ENCODE measurements at regions not wholly inside any gene's neighbourhood (a gene's known extent, or its start where the extent isn't known, plus 50 kb on each side); places are given as distances from the start of the nearest gene placed in this dataset.

DNA sequence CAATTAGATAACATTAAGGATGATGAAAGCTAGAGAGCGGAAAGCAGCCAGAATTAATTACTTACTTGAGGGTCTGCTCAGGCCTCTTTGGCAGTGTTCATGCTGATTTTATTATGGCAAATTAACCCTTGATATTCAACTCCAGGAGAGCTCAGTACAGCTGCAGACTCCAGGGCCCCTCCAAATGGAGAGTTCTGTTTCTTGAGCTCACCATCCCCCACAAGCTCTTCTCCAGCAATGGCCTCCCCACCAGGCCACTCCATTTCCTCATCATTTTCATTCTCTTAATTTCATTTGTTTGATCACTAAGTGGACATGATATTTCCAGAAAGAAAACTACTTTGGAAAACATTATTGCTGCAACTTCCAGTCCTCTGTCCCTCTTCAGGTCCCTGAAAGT is 513.3 kb upstream of the NOX3 start:
- no peak for ATAC-seq (ENCODE audit: low FRiP score in 2 of 2)
- no peaks in the 10 kb centered on the region for H3K9me3 ChIP-seq
- H3K4me3 ChIP-seq: no peak overlapping the region
- no peaks in the 10 kb centered on the region for H3K27me3 ChIP-seq
- WGBS, 2 donors: 85 to 96% methylated on average over 1 of the region's 1 CpG
- no peak for TF ChIP-seq EP300 (IDR thresholded peaks at IDR 0.05)
- no peak for TF ChIP-seq CTCF (IDR thresholded peaks at IDR 0.05)
- H3K4me1 ChIP-seq: no peaks in the 10 kb centered on the region
- DNase-seq: no peak
- no peaks in the 10 kb centered on the region for H3K36me3 ChIP-seq
- no peak overlapping the region for H3K27ac ChIP-seq

GRCh38 chr6:155967322-155967721 is 511.7 kb upstream of the NOX3 start:
- ATAC-seq (ENCODE audit: low FRiP score in 2 of 2) (no peak), DNase-seq (no peak)
- WGBS, 2 donors: 70 to 81% methylated on average over 3 of the region's 3 CpGs
- Histone ChIP-seq H3K9me3 (no peaks in the 10 kb centered on the region), H3K27me3 (no peaks in the 10 kb centered on the region), H3K4me3 (no peak overlapping the region), H3K36me3 (no peaks in the 10 kb centered on the region), H3K27ac (no peak overlapping the region), H3K4me1 (no peaks in the 10 kb centered on the region)
- no peak for TF ChIP-seq POLR2AphosphoS5 (IDR thresholded peaks at IDR 0.05)
- no peak for TF ChIP-seq CTCF (IDR thresholded peaks at IDR 0.05)
- TF ChIP-seq POLR2A (IDR thresholded peaks at IDR 0.05): no peak
- no peak for TF ChIP-seq EP300 (IDR thresholded peaks at IDR 0.05)

DNA sequence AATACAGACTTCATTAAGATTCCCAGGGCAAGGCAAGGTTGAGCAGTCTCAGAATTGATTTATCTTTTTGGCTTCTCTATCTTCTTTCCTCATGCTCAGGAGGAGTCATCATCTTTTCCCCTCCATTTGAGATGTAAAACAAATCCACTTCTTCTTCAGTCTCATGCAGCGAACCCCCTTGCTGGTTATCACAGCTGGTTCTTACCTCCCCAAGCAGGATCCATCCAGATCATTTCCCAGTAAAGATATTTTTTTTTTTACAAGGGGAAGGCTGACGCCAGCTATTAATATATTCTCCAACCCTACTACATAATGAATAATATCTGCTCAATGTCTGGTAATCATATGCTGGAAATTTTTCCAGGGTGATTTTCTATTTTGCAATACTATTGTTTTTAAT is 508.9 kb upstream of the NOX3 start:
- no peaks in the 10 kb centered on the region for H3K9me3 ChIP-seq
- no peaks in the 10 kb centered on the region for H3K36me3 ChIP-seq
- WGBS, 2 donors: 82 to 90% methylated on average over 2 of the region's 2 CpGs
- no peaks in the 10 kb centered on the region for H3K27me3 ChIP-seq
- DNase-seq (no peak), ATAC-seq (ENCODE audit: low FRiP score in 2 of 2) (no peak)
- H3K4me3 ChIP-seq: no peak overlapping the region
- no peaks in the 10 kb centered on the region for H3K4me1 ChIP-seq
- no peak overlapping the region for H3K27ac ChIP-seq
- TF ChIP-seq EP300 (IDR thresholded peaks at IDR 0.05): no peak
- TF ChIP-seq CTCF (IDR thresholded peaks at IDR 0.05): no peak
- TF ChIP-seq POLR2AphosphoS5 (IDR thresholded peaks at IDR 0.05): no peak

DNA sequence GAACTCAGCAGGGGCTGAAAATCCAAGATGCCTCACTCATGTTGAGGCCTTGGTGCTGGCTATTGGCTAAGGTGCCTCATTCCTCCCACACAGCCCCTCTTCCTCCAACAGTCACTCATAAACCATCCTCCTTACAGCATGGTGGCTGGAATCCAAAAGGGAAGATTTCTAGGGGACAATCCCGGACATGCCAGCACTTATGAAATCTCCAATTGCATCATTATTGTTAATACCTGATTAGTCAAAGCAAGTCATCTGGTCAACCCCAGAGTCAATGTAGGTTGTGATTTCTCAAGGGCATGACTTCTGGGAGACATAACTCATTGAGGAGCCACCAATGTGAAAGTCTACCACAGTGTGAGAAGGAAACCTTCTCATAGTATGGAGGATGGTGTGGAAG is 506.6 kb upstream of the NOX3 start:
- TF ChIP-seq POLR2AphosphoS5 (IDR thresholded peaks at IDR 0.05) (no peak), POLR2A (IDR thresholded peaks at IDR 0.05) (no peak), EP300 (IDR thresholded peaks at IDR 0.05) (no peak), CTCF (IDR thresholded peaks at IDR 0.05) (no peak)
- WGBS, 2 donors: 86 to 91% methylated on average over 1 of the region's 1 CpG

DNA sequence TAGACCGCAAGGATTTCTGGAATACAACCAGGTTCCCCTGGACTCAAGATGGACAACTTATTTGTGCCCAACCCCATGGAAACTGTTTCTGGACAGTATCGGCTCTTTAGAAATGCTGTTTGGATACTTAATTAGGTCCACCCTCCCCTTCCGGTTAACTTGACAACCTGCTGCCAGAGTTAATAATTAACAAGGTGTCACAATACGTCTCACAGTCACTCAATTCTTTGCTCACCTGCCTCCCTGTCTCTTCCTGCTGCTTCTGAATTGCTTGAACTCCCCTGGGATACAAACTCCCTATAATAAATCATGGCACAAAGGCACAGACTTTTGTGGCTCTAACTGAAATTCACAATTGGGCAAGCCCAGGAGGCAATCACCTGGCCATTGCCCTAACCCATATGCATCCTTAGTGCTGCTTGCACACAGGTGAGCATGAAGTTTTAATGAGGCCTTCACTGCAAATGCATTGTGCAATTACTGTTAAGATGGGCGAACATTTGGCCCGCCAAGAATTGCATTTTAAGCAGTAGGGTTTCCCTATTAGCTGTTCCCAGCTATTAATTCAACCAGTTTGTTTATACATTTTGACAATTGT is 504.4 kb upstream of the NOX3 start:
- no peak for DNase-seq
- no peak for TF ChIP-seq POLR2A (IDR thresholded peaks at IDR 0.05)
- no peaks in the 10 kb centered on the region for H3K27me3 ChIP-seq
- WGBS, 2 donors: 82 to 88% methylated on average over 6 of the region's 6 CpGs
- no peak overlapping the region for H3K4me3 ChIP-seq
- ATAC-seq (ENCODE audit: low FRiP score in 2 of 2): no peak
- no peaks in the 10 kb centered on the region for H3K4me1 ChIP-seq
- H3K36me3 ChIP-seq: no peaks in the 10 kb centered on the region
- no peak overlapping the region for H3K27ac ChIP-seq
- H3K9me3 ChIP-seq: no peaks in the 10 kb centered on the region

More for the DNA sequence above, 506.6 kb upstream of the NOX3 start:
- Histone ChIP-seq H3K9me3 (no peaks in the 10 kb centered on the region), H3K36me3 (no peaks in the 10 kb centered on the region), H3K4me1 (no peaks in the 10 kb centered on the region), H3K4me3 (no peak overlapping the region), H3K27ac (no peak overlapping the region), H3K27me3 (no peaks in the 10 kb centered on the region)
- DNase-seq (no peak), ATAC-seq (ENCODE audit: low FRiP score in 2 of 2) (no peak)

All from upper lobe of left lung (tissue), 6 donors.